NB4 (cell line): ENCODE measurements at regions not wholly inside any gene's neighbourhood (a gene's known extent, or its start where the extent isn't known, plus 50 kb on each side); places are given as distances from the start of the nearest gene placed in this dataset.

Source experiments
- MAX ChIP-seq: IDR thresholded peaks from 2 replicates; pipeline ENCODE4 v1.6.1; 2011; ENCODE audit warnings: low read depth, low read length
- POLR2A ChIP-seq: IDR thresholded peaks from 2 replicates; pipeline ENCODE4 v1.6.1; 2011; ENCODE audit warnings: mild to moderate bottlenecking; ENCODE audit not compliant: insufficient read length; ENCODE audit errors: extremely low read depth
- TF ChIP-seq, protein P1 (sequence below): IDR thresholded peaks from one replicate; pipeline ENCODE4 v1.5.1; 2012; ENCODE audit warnings: low read depth, low read length

DNA sequence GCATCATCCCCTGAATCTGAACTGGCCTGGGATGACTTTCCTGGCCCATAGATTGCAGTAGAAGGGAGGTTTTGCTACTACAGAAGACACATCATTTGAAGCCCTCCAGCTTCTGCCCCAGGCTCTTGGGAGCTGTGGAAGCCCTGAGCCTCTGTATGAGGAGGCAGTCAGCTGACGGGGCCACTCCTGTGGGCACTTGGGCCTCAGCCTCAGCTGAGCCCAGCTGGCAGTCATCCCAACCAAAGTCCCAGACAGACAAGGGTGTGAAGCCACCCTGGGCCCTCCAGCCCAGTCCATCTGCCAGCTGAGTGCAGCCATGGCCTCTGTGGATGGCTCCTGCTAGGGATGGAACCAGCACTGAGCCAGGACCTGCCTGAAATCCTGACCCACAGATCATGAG is 502.3 kb upstream of the HS6ST1 start:
- TF ChIP-seq, protein P1, sequence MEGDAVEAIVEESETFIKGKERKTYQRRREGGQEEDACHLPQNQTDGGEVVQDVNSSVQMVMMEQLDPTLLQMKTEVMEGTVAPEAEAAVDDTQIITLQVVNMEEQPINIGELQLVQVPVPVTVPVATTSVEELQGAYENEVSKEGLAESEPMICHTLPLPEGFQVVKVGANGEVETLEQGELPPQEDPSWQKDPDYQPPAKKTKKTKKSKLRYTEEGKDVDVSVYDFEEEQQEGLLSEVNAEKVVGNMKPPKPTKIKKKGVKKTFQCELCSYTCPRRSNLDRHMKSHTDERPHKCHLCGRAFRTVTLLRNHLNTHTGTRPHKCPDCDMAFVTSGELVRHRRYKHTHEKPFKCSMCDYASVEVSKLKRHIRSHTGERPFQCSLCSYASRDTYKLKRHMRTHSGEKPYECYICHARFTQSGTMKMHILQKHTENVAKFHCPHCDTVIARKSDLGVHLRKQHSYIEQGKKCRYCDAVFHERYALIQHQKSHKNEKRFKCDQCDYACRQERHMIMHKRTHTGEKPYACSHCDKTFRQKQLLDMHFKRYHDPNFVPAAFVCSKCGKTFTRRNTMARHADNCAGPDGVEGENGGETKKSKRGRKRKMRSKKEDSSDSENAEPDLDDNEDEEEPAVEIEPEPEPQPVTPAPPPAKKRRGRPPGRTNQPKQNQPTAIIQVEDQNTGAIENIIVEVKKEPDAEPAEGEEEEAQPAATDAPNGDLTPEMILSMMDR = no peak
- TF ChIP-seq POLR2A = no peak
- TF ChIP-seq MAX = no peak
